CD14-positive monocyte (primary cell): ENCODE measurements at regions not wholly inside any gene's neighbourhood (a gene's known extent, or its start where the extent isn't known, plus 50 kb on each side); places are given as distances from the start of the nearest gene placed in this dataset.
A peak's percentile ranks its signal among the peaks of the same experiment; 100 is the strongest.

ENCODE experiments used
- DNase-seq, 3 donors: peaks; one replicate each; pipeline ENCODE4 v3.0.0-alpha.2; 2011 to 2022
- H2AFZ ChIP-seq: 2 replicates; pipeline ENCODE4 v1.6.0; 2012; ENCODE audit warnings: mild to moderate bottlenecking, low read depth, low read length, inconsistent platforms; ENCODE audit not compliant: insufficient read depth, poor library complexity, severe bottlenecking
- H3K27ac ChIP-seq, 2 donors: 1 replicate in 1 of 2; 2 replicates in 1 of 2; pipeline ENCODE4 v1.5.1; 2012 to 2013; ENCODE audit warnings: low read length in 2 of 2, control low read depth in 1 of 2, inconsistent platforms in 1 of 2, low read depth in 1 of 2, mild to moderate bottlenecking in 1 of 2
- H3K27me3 ChIP-seq, 2 donors: one replicate each; pipeline versions ENCODE4 v1.6.0 to v1.6.1; 2011 to 2013; ENCODE audit warnings: low read length in 2 of 2; ENCODE audit not compliant: control insufficient read depth in 2 of 2, insufficient read depth in 2 of 2
- H3K36me3 ChIP-seq, 2 donors: replicated peaks in 1 of 2; 1 replicate in 1 of 2; 2 replicates in 1 of 2; pipeline versions ENCODE4 v1.5.1 to v1.6.1; 2012 to 2013; ENCODE audit warnings: low read length in 2 of 2, control low read depth in 1 of 2, inconsistent platforms in 1 of 2, mild to moderate bottlenecking in 1 of 2; ENCODE audit not compliant: insufficient read depth in 2 of 2, control insufficient read depth in 1 of 2
- H3K4me1 ChIP-seq, 2 donors: 1 replicate in 1 of 2; 2 replicates in 1 of 2; pipeline versions ENCODE4 v1.5.1 to v1.6.1; 2012 to 2013; ENCODE audit warnings: low read length in 2 of 2, control low read depth in 1 of 2, inconsistent platforms in 1 of 2, mild to moderate bottlenecking in 1 of 2, moderate library complexity in 1 of 2; ENCODE audit not compliant: insufficient read depth in 2 of 2, control insufficient read depth in 1 of 2
- H3K4me2 ChIP-seq: replicated peaks from 2 replicates; pipeline ENCODE3; 2012; ENCODE audit warnings: low read length, moderate library complexity, mild to moderate bottlenecking; ENCODE audit not compliant: poor library complexity, severe bottlenecking; ENCODE audit errors: extremely low read depth
- H3K4me3 ChIP-seq, 3 experiments: fragments of 200-600 bp in 1 of 3; sonication (generic) in 1 of 3; replicated peaks in 1 of 3; 1 replicate in 2 of 3; 2 replicates in 1 of 3; pipeline ENCODE4 v1.5.1; 2011 to 2013; ENCODE audit warnings: low read length in 3 of 3, mild to moderate bottlenecking in 3 of 3, control low read depth in 2 of 3, low read depth in 2 of 3, inconsistent platforms in 1 of 3, moderate library complexity in 1 of 3
- H3K79me2 ChIP-seq: 2 replicates; pipeline ENCODE4 v1.6.0; 2012; ENCODE audit warnings: mild to moderate bottlenecking, control low read depth, inconsistent platforms, low read length, moderate library complexity; ENCODE audit not compliant: insufficient read depth
- H3K9ac ChIP-seq: 2 replicates; pipeline ENCODE4 v1.6.0; 2017; ENCODE audit warnings: low read length, mild to moderate bottlenecking; ENCODE audit not compliant: insufficient read depth, poor library complexity, severe bottlenecking
- H3K9me3 ChIP-seq, 2 donors: replicated peaks in 1 of 2; 1 replicate in 1 of 2; 2 replicates in 1 of 2; pipeline versions ENCODE4 v1.5.1 to v1.6.1; 2012 to 2013; ENCODE audit warnings: low read length in 2 of 2, control low read depth in 1 of 2; ENCODE audit not compliant: control insufficient read depth in 1 of 2, insufficient read depth in 1 of 2
- H4K20me1 ChIP-seq: 2 replicates; pipeline ENCODE4 v1.6.0; 2012; ENCODE audit warnings: mild to moderate bottlenecking, low read length, control low read depth, moderate library complexity; ENCODE audit not compliant: insufficient read depth
- H3K27ac Mint-ChIP-seq, 7 donors: one replicate each; pipeline ENCODE4 v1.8.0; 2020; ENCODE audit warnings: mild to moderate bottlenecking in 7 of 7, mixed read lengths in 7 of 7, moderate library complexity in 6 of 7, inconsistent platforms in 2 of 7
- H3K27me3 Mint-ChIP-seq, 3 donors: one replicate each; pipeline ENCODE4 v1.8.0; 2021 to 2022; ENCODE audit warnings: low read depth in 3 of 3, mild to moderate bottlenecking in 3 of 3, mixed read lengths in 3 of 3, moderate library complexity in 3 of 3, inconsistent platforms in 1 of 3
- H3K36me3 Mint-ChIP-seq, 2 donors: one replicate each; pipeline ENCODE4 v1.8.0; 2020; ENCODE audit warnings: mixed read lengths in 2 of 2, inconsistent platforms in 1 of 2, mild to moderate bottlenecking in 1 of 2
- H3K4me1 Mint-ChIP-seq: one replicate; pipeline ENCODE4 v1.8.0; 2020; ENCODE audit warnings: mild to moderate bottlenecking, mixed read lengths
- H3K4me3 Mint-ChIP-seq, 2 donors: one replicate each; pipeline ENCODE4 v1.8.0; 2020; ENCODE audit warnings: mild to moderate bottlenecking in 2 of 2, mixed read lengths in 2 of 2, moderate library complexity in 1 of 2
- H3K9me3 Mint-ChIP-seq, 7 donors: one replicate each; pipeline ENCODE4 v1.8.0; 2020 to 2022; ENCODE audit warnings: mixed read lengths in 7 of 7, mild to moderate bottlenecking in 6 of 7, moderate library complexity in 6 of 7, inconsistent platforms in 2 of 7
- CTCF ChIP-seq: fragments of 200-600 bp; IDR thresholded peaks from one replicate; pipeline ENCODE4 v1.8.0; 2022; ENCODE audit warnings: antibody characterized with exemption, mild to moderate bottlenecking
- WGBS: methylation state at CpG from one replicate; pipeline ENCODE4 v1.1.5; 2013; ENCODE audit warnings: missing lambda C conversion rate; ENCODE audit not compliant: insufficient coverage; 5-methylcytosine and 5-hydroxymethylcytosine counted together
- intact Hi-C, 2 donors: fragments of 100-400 bp; cut with micrococcal nuclease; formaldehyde crosslinking; loops; one replicate each; pipeline versions ENCODE4 v1.15.0 to v1.15.1; 2023

GRCh38 chr10:124225467-124226270 lies 132.3 kb upstream of the CHST15 start:
- Histone ChIP-seq H3K36me3 (no peaks in the 10 kb centered on the region), H3K9ac (no peak overlapping the region), H2AFZ (no peak overlapping the region), H3K4me3 (no peak overlapping the region), H3K79me2 (no peaks in the 10 kb centered on the region), H3K9me3 (no peaks in the 10 kb centered on the region), H3K27ac (no peak overlapping the region), H4K20me1 (no peaks in the 10 kb centered on the region), H3K4me1 (peaks cover 16 to 17% of the 10 kb centered on the region in 2 donors), H3K4me2 (no peak overlapping the region), H3K27me3 (peaks cover 0 to 29% of the 10 kb centered on the region in 2 donors)
- peak in 1 of 3 donors; percentile 36 for DNase-seq
- WGBS = 98% methylated on average over 14 of the region's 15 CpGs
- H3K27ac Mint-ChIP-seq = peak overlapping the region in 4 of 7 donors; percentile 0 to 70 (median 42)
- H3K4me3 Mint-ChIP-seq = peak overlapping the region in 1 of 2 donors; percentile 49
- intact Hi-C loops = no loop called here
- no peak for TF ChIP-seq CTCF
- peaks cover 0 to 5% (median 0%) of the 10 kb centered on the region in 7 donors for H3K9me3 Mint-ChIP-seq
- H3K36me3 Mint-ChIP-seq = no peaks in the 10 kb centered on the region
- peaks cover 15% of the 10 kb centered on the region for H3K4me1 Mint-ChIP-seq
- peaks cover 12 to 27% (median 14%) of the 10 kb centered on the region in 3 donors for H3K27me3 Mint-ChIP-seq

GRCh38 chr10:124225029-124225466 lies 131.7 kb upstream of the CHST15 start:
- intact Hi-C loops = no loop called here
- 96% methylated on average over 3 of the region's 6 CpGs for WGBS
- no peak for TF ChIP-seq CTCF
- Histone ChIP-seq H4K20me1 (no peaks in the 10 kb centered on the region), H3K9me3 (no peaks in the 10 kb centered on the region), H3K4me1 (peaks cover 16 to 20% of the 10 kb centered on the region in 2 donors), H3K36me3 (no peaks in the 10 kb centered on the region), H3K27me3 (peaks cover 0 to 29% of the 10 kb centered on the region in 2 donors), H3K4me3 (no peak overlapping the region), H3K79me2 (no peaks in the 10 kb centered on the region), H3K27ac (no peak overlapping the region), H3K9ac (no peak overlapping the region), H3K4me2 (no peak overlapping the region), H2AFZ (no peak overlapping the region)
- Mint-ChIP-seq H3K4me3 (no peak overlapping the region), H3K27me3 (peaks cover 13 to 27% (median 14%) of the 10 kb centered on the region in 3 donors), H3K27ac (peak overlapping the region in 1 of 7 donors; percentile 50), H3K4me1 (peaks cover 19% of the 10 kb centered on the region), H3K36me3 (peaks cover 0 to 1% of the 10 kb centered on the region in 2 donors), H3K9me3 (peaks cover 0 to 5% (median 0%) of the 10 kb centered on the region in 7 donors)
- DNase-seq = no peak
